HG03571 (cell line): ENCODE measurements at regions not wholly inside any gene's neighbourhood (a gene's known extent, or its start where the extent isn't known, plus 50 kb on each side); places are given as distances from the start of the nearest gene placed in this dataset.

Experiments
- ATAC-seq: cut with Tn5 transposase; IDR thresholded peaks from one replicate; pipeline ENCODE4 v1.9.1; 2021; ENCODE audit not compliant: unreplicated experiment

DNA sequence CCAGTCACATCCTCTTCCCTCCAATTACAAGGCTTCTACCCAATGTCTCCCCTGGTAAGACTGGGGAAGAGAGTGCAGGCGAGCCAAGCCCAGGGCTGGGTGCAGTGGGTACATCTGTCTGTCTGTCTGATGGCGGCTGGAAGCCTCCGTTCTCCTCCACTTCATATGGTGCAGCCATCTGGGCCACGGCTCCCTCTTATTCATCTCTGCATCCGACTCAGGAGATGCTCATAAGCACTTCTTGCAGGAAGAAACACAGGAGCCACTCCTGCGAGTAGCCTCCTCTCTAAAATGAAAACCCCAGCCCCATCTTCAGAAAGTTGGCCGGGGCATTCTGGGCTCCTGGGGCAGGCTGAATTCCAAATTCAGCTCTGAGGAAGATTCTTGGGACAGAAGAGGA lies 67.5 kb upstream of the SLC6A6 start:
- no peak for ATAC-seq

DNA sequence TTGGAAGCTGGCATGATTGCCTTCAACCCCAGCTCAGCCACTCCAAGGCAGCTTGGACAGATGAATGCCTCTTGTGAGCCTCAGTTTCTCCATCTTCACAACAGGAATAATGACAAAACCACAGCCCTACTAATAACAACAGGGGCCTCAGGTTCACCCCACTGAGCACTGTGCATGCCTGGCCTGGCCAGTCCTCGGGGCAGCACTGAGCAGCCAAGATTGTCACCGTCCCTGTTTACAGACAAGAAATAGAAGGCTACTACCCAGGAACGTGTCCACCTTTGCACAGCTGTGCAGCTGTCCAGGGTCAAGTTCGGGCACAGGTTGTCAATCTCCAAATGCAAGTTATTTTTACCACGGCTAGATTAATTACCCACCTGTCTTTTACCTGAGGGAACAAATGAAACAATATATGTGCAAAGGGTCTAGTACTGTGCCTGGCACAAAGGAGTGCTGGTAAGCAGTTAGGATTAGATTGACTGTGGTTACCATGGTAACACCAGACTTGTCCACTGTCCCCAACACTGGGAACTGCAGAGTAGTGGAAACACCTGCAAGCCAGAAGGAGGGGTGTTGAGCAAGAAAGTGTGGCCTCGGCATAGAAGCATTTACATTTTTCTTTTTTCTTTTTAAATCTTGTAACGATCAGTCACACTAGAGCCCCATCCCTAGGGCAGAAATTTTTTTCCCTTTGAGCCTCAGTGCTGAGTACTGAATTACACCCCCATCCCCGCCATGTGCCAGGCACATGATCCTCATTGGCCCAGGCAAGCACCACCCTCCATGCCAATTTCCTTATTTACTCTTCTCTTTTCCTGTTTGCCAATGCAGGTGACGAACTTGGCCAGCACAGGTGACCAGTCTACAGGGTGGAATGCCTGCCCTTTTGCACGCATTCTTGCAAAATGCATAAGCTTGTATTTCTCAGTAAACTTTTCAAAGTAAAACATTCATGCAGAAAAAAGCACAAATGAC lies 66.3 kb upstream of the SLC6A6 start:
- no peak for ATAC-seq

DNA sequence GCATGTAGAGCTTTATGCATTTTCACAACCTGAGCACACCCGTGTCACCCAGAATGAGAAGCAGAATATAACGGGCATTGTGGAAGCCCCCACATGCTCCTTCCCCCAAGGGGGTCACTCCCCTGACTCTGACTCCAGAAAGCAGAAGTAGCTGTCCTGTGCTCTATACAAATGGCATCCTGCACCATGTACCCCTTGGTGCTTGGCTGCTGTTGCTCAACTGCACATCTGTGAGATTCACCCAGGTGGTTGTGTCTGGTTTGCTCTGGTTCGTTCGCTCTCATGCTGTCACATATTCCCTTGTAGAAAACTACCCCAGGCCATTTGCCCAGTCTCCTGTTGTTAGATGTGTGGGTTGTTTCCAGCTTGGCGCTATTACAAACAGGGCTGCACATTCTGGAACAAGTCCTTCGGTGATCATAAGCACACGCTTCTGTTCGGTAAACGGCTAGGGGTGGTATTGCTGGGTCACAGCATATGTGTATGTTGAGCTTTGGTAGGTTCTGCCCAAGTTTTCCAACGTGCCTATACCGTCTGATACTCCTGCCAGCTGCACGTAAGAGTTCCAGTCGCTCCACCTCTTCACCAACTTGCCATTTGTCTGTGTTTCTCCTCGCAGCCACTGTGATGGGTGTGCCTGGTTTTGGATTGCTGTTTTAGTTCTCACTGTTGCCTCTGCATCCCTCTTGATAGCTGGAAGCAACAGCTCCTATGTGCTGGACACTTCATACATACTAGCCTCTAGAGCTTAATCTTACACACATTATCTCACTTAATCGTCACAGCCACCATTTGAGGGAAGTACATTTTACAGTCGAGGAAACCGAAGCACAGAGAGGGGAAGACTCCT lies 65.4 kb upstream of the SLC6A6 start:
- ATAC-seq, result no peak

- ATAC-seq, result no peak
Measured at GRCh38 chr3:14337828-14338227, 64.6 kb upstream of the SLC6A6 start.

DNA sequence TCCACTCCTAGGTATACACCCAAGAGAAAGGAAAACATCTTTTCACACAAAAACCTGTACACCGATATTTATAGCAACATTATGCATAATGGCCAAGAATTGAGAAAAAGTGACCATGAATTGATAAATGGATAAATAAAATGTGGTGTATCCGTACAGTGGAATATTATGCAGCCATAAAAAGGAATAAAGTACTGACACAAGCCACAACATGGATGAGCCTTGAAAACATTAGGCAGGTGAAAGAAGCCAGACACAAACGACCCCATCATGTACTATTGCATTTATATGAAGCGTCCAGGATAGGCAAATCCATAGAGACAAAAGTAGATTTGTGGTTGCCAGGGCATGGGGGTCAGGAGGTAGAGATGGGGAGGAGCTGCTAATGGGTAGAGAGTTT lies 64.2 kb upstream of the SLC6A6 start:
- no peak for ATAC-seq

DNA sequence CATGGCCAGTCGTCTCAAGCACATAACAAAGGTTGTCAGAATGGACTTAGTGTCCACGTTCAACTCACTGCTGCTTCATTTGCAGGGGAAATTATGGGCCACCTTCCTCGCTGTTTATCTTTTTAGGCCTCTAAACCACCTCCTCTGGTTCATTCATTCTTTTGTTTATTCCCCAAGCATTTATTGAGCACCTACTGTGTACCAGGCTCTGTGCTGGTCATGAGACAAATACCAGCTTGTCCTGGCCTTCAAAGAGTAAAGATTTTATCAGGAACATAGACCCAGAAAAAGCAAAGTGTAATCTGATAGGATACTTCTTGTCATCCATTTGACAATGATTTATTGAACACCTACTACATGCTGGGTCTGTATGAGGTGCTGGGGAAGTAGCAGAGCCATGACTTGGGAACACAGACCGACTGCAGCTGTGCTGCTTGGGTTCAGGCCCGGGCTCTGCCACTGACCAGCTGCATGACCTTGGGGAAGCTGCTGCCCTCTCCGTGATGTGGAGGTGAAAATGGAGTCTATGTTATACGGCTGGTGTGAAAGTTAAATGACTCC lies 63.4 kb upstream of the SLC6A6 start:
- no peak for ATAC-seq

DNA sequence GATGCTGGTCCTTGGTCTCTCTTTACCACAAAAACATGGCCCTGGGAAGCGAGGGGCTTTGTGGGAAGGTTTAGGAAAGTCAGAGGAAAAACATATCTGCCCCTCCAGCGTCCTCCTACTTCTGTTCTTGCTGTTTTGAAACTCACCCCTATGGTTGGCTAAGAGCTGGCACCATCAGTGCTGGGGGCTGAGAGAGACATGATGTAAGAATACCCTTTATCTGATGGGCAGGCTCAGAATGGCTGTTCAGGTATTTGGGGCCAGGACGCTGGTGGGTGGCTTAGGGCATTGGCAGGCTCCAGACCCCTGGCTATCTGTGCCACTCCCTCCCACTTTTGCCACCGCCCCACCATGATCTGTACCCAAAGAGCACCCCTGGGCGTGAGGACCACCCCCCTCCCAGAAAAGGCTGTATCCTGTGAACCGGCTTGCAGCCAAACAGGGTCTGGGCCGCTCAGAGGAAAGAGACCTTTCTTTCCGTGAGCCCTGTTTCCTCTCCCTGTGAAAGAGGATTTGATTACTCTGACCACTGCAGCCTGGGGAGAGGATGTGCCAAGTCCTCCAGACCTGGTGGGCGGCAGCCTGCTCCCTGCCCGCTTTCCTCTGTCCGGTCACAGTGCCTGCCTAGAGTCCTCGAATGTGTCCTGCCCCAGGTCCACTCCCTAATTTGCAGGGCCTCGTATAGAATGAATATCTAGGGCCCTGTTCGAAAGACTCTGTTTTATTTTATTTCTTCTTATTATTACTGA lies 61.3 kb upstream of the SLC6A6 start:
- ATAC-seq, result no peak

GRCh38 chr3:14343338-14344112 lies 58.9 kb upstream of the SLC6A6 start:
- no peak for ATAC-seq

- no peak for ATAC-seq
Measured at GRCh38 chr3:14344351-14344750, 58.1 kb upstream of the SLC6A6 start.

GRCh38 chr3:14345496-14346150 lies 56.8 kb upstream of the SLC6A6 start:
- no peak for ATAC-seq

- no peak for ATAC-seq
Measured at GRCh38 chr3:14346191-14346590, 56.2 kb upstream of the SLC6A6 start.

- no peak for ATAC-seq
Measured at GRCh38 chr3:14346642-14347041, 55.8 kb upstream of the SLC6A6 start.

DNA sequence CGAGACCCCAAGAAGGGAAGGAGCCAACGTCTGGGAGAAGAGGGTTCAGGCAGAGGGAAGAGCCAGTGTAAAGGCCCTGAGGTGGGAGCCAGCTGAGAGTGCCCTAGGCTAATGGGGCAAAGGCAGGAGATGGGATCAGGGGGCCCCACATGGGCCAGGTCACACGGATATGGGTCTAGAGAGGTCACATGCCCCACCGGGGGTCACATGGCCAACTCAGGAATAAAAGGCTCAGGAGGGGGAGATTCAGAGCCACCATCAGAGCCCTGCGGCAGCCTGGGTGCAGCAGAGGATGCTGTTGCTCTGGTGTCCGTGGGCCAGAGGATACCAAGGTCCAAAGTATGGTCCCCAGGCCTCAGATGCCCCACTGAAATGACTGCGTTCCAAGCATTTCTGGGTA lies 55.3 kb upstream of the SLC6A6 start:
- no peak for ATAC-seq

DNA sequence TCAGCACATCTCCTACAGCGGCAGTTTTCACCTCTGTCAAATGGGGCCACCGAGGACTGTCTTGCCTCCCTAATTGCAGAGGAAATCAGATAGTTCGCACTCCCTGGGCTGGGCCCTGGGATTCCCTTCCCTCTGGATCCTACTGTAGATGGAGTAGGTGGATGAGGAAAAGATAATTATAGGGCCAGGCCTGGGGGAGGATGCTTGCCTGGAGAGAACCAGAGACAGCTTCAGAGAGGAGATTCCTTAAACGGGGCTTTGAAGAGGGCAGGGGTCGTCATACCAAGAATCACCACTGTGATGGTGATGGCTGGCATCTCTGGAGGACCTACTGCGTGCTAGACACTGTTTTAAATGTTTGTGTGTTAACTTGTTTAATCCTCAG lies 50.8 kb upstream of the SLC6A6 start:
- ATAC-seq, result no peak

GRCh38 chr3:14352002-14352627 lies 50.3 kb upstream of the SLC6A6 start:
- ATAC-seq, result no peak
